ENCODE measurements at regions not wholly inside any gene's neighbourhood (a gene's known extent, or its start where the extent isn't known, plus 50 kb on each side); places are given as distances from the start of the nearest gene placed in this dataset.

- H3K4me3 ChIP-seq (ENCODE audit: low read depth, low read length): no peak overlapping the region
- DNase-seq (ENCODE audit: low read depth): no peak
Measured at GRCh38 chr5:175803736-175804454, 67.5 kb upstream of the CPLX2 start.

DNA sequence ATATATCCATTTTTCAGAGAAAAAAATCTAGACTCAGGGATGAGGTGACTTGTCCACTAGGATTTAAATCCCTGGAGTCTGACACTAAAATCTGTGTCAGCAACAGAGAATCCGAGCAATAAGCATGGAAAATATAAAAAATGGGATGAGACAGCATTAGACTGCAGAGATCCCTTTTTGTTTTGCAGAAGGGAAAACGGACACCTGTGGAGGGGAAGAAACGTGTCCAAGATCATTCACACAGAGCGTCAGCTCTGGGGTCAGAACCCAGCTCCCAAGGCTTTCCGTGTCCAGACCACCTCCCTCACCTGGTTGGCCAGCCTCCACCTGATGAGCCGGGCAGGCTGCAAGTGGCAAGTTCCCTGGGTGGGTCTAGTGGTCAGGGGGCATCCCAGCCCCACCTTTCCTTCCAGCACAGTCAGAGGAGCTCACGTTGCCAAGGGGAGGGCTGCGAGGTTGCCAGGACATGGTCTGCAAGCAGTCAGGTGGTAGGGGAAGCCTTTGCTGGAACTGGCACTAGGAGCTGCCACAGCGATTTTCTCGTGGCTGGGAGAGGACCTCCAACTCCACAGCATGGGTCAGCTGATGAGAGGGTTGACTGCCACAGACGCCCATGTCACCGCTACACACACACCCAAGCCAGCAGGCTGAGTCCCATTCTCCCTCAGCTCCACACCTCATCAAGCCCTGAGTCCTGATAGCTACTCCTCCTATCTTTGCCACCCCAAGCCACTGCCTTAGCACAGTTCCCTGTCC lies 65.9 kb upstream of the CPLX2 start:
- DNase-seq (ENCODE audit: low read depth): no peak
- H3K4me3 ChIP-seq (ENCODE audit: low read depth, low read length): no peak overlapping the region

- DNase-seq (ENCODE audit: low read depth): no peak
- H3K4me3 ChIP-seq (ENCODE audit: low read depth, low read length): no peak overlapping the region
Measured at GRCh38 chr5:175808711-175809110, 62.7 kb upstream of the CPLX2 start.

GRCh38 chr5:175809531-175810121 lies 61.8 kb upstream of the CPLX2 start:
- peak; percentile 73 for DNase-seq (ENCODE audit: low read depth)
- H3K4me3 ChIP-seq (ENCODE audit: low read depth, low read length): no peak overlapping the region

- H3K4me3 ChIP-seq (ENCODE audit: low read depth, low read length): no peak overlapping the region
- no peak for DNase-seq (ENCODE audit: low read depth)
Measured at GRCh38 chr5:175810457-175810856, 60.9 kb upstream of the CPLX2 start.

GRCh38 chr5:175811589-175811988 lies 59.8 kb upstream of the CPLX2 start:
- H3K4me3 ChIP-seq (ENCODE audit: low read depth, low read length): no peak overlapping the region
- DNase-seq (ENCODE audit: low read depth): no peak

GRCh38 chr5:175813943-175814630 lies 57.3 kb upstream of the CPLX2 start:
- no peak for DNase-seq (ENCODE audit: low read depth)
- H3K4me3 ChIP-seq (ENCODE audit: low read depth, low read length): no peak overlapping the region

- DNase-seq (ENCODE audit: low read depth): peak; percentile 41
- no peak overlapping the region for H3K4me3 ChIP-seq (ENCODE audit: low read depth, low read length)
Measured at GRCh38 chr5:175814691-175815090, 56.7 kb upstream of the CPLX2 start.

DNA sequence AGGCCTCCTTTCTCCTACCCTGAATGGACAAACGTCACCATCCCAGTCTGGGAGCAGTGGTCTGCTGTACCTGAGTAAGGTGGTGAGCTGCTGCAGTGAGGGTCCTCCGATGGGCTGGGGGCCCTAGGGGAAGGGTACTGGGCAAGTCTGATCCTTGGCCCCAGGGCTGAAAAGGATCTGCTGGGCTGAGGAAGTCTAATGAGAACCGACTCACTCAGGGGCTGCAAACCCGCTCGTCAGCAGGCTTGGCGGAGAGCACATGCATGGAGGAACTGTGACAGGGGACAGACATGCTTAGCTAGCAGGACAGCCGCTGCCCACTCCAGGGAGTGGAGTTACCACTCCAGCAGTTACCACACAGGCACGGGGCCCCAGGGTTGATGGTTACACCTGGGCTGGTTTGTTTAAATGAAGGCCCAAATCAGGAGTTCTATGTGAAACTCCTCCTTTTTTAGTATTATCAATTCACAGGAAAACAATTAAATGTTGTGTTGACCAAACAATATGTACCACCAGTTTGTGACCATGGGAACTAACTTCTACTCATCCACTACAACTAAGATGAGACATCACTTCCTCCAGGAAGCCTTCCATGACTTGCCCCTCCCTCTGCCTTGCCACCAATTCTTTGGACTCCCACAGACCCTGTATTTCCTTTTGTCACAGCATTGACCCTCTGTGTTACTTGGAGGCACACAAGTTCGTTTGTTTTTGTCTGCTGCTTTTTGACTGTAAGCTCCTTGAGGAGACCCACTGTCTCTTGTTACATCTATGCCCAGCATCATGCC lies 56.1 kb upstream of the CPLX2 start:
- no peak for DNase-seq (ENCODE audit: low read depth)
- no peak overlapping the region for H3K4me3 ChIP-seq (ENCODE audit: low read depth, low read length)

- DNase-seq (ENCODE audit: low read depth): no peak
- H3K4me3 ChIP-seq (ENCODE audit: low read depth, low read length): no peak overlapping the region
Measured at GRCh38 chr5:175816348-175816747, 55.0 kb upstream of the CPLX2 start.

GRCh38 chr5:175819090-175819425 lies 52.3 kb upstream of the CPLX2 start:
- no peak for DNase-seq (ENCODE audit: low read depth)
- no peak overlapping the region for H3K4me3 ChIP-seq (ENCODE audit: low read depth, low read length)

DNA sequence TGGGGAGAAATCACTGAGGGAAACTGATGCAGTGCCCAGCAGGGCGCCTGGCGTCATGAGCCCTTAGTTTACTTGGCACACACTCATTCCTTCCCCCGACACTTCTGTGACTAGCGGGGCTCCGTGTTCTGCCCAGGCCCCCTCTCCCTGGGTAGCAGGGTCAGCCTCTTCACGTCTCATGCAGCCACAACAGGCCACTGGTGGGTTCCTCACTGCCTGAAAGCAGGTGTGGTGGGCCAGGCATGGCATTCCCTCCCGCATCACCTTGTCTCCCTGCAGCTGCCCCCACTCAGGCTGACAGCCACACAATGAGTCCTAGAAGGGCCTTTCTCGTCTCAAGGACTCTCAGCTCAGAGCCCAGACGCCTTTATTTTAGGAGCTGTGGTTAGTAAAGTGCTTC lies 51.1 kb upstream of the CPLX2 start:
- no peak for DNase-seq (ENCODE audit: low read depth)
- H3K4me3 ChIP-seq (ENCODE audit: low read depth, low read length): no peak overlapping the region
